ENCODE measurements at regions not wholly inside any gene's neighbourhood (a gene's known extent, or its start where the extent isn't known, plus 50 kb on each side); places are given as distances from the start of the nearest gene placed in this dataset.

DNA sequence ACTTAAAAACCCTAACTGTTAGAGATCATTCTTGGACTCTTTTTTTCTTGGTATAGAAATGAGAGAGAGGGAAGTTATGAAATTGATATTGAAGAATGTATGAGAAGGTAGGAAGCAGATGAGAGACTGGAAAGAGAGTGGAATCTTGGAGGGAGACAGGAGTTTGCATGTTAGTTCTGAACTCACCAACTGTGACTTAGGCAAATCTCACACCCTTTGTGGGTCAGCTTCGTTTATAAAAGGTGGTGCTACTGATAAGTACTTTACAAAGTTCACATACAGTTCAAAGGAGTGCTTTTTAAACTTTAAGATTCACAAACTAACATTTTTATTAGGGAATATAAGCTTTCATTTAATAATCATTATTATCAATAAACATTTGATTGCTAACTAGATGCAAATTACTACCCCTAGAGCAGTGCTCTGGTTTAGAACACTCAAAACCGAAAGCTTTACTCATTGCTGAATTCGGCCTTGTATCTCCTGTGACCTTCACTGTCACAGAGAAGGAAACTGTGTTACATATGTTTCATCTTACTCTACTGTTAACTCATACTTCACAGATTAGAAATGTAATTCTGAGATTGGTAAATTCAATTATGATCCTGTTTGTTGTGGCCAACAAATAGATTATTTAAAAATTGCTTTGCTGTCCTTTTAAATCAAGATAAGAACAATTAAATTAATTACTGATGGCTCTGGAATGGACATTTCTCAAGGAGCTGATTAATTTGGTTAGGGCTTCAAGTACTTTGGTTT lies 143.2 kb downstream of the RMI1 start:
- no peak for TF ChIP-seq POLR2A (IDR thresholded peaks at IDR 0.05)
- TF ChIP-seq, protein P1, sequence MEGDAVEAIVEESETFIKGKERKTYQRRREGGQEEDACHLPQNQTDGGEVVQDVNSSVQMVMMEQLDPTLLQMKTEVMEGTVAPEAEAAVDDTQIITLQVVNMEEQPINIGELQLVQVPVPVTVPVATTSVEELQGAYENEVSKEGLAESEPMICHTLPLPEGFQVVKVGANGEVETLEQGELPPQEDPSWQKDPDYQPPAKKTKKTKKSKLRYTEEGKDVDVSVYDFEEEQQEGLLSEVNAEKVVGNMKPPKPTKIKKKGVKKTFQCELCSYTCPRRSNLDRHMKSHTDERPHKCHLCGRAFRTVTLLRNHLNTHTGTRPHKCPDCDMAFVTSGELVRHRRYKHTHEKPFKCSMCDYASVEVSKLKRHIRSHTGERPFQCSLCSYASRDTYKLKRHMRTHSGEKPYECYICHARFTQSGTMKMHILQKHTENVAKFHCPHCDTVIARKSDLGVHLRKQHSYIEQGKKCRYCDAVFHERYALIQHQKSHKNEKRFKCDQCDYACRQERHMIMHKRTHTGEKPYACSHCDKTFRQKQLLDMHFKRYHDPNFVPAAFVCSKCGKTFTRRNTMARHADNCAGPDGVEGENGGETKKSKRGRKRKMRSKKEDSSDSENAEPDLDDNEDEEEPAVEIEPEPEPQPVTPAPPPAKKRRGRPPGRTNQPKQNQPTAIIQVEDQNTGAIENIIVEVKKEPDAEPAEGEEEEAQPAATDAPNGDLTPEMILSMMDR (IDR thresholded peaks at IDR 0.05), result no peak
